Neural cell (in vitro differentiated cells): ENCODE measurements at regions not wholly inside any gene's neighbourhood (a gene's known extent, or its start where the extent isn't known, plus 50 kb on each side); places are given as distances from the start of the nearest gene placed in this dataset.
A peak's percentile ranks its signal among the peaks of the same experiment; 100 is the strongest.

Experiments used
- H2AFZ ChIP-seq: fragments of 200-600, 300-800 bp; sonication (generic), shearing (Covaris generic); 2 replicates; pipeline ENCODE4 v1.6.0; 2014; ENCODE audit warnings: low read depth, mild to moderate bottlenecking, antibody characterized with exemption, low read length, moderate library complexity
- H3F3A ChIP-seq: fragments of 200-600 bp; shearing (Covaris generic); 2 replicates; pipeline ENCODE4 v1.6.1; 2016; ENCODE audit warnings: mild to moderate bottlenecking, moderate library complexity, mixed read lengths, antibody characterized with exemption, low read length; ENCODE audit not compliant: insufficient read depth, poor library complexity, severe bottlenecking
- H3K27ac ChIP-seq: fragments of 200-600, 300-800 bp; sonication (generic), shearing (Covaris generic); 2 replicates; pipeline ENCODE4 v1.5.1; 2014; ENCODE audit warnings: mild to moderate bottlenecking, low read length, moderate library complexity
- H3K27me3 ChIP-seq: fragments of 300-800, 200-600 bp; sonication (generic), shearing (Covaris generic); 2 replicates; pipeline ENCODE4 v1.6.0; 2014; ENCODE audit warnings: mild to moderate bottlenecking, low read depth, low read length, moderate library complexity; ENCODE audit not compliant: insufficient read depth
- H3K36me3 ChIP-seq: fragments of 300-800, 200-600 bp; sonication (generic), shearing (Covaris generic); 2 replicates; pipeline ENCODE4 v1.5.1; 2014; ENCODE audit warnings: mild to moderate bottlenecking, antibody characterized with exemption, low read length, moderate library complexity; ENCODE audit not compliant: insufficient read depth
- H3K4me2 ChIP-seq: fragments of 300-800, 200-600 bp; sonication (generic), shearing (Covaris generic); 2 replicates; pipeline ENCODE4 v1.6.0; 2014; ENCODE audit warnings: mild to moderate bottlenecking, low read length
- H3K4me3 ChIP-seq: fragments of 300-800, 200-600 bp; sonication (generic), shearing (Covaris generic); 2 replicates; pipeline ENCODE4 v1.5.1; 2014; ENCODE audit warnings: mild to moderate bottlenecking, low read length, moderate library complexity
- H3K79me2 ChIP-seq: fragments of 200-600 bp; shearing (Covaris generic); replicated peaks from 2 replicates; pipeline ENCODE4 v1.6.0; 2014; ENCODE audit warnings: mild to moderate bottlenecking, low read length, moderate library complexity; ENCODE audit not compliant: insufficient read depth
- H3K9ac ChIP-seq: fragments of 300-800, 200-600 bp; sonication (generic), shearing (Covaris generic); 2 replicates; pipeline ENCODE4 v1.6.1; 2016; ENCODE audit warnings: mild to moderate bottlenecking, low read length, mixed read lengths
- H3K9me2 ChIP-seq: fragments of 200-600 bp; shearing (Covaris generic); 2 replicates; pipeline ENCODE4 v1.6.1; 2016; ENCODE audit warnings: mild to moderate bottlenecking, low read length, mixed read lengths; ENCODE audit not compliant: insufficient read depth
- H3K9me3 ChIP-seq: fragments of 200-600, 300-800 bp; sonication (generic), shearing (Covaris generic); 2 replicates; pipeline ENCODE4 v1.6.1; 2016; ENCODE audit warnings: mild to moderate bottlenecking, mixed run types, low read length, moderate library complexity, mixed read lengths
- H4K20me1 ChIP-seq: fragments of 200-600 bp; shearing (Covaris generic); 2 replicates; pipeline ENCODE4 v1.6.1; 2016; ENCODE audit warnings: mild to moderate bottlenecking, mixed run types; ENCODE audit not compliant: insufficient read depth
- EP300 ChIP-seq: fragments of 450-650 bp; conservative IDR thresholded peaks from 2 replicates; pipeline ENCODE4 v1.6.1; 2014; ENCODE audit warnings: antibody characterized with exemption, mild to moderate bottlenecking, moderate library complexity; ENCODE audit not compliant: poor library complexity, severe bottlenecking
- EZH2 ChIP-seq: fragments of 200-600, 300-800 bp; shearing (Covaris generic), sonication (generic); IDR thresholded peaks from 2 replicates; pipeline ENCODE4 v1.6.1; 2014; ENCODE audit warnings: antibody characterized with exemption, low read length, borderline replicate concordance, mild to moderate bottlenecking; ENCODE audit not compliant: insufficient read depth, poor library complexity, severe bottlenecking
- MXI1 ChIP-seq: fragments of 450-650 bp; conservative IDR thresholded peaks from 2 replicates; pipeline ENCODE4 v1.6.1; 2014; ENCODE audit warnings: antibody characterized with exemption, mild to moderate bottlenecking; ENCODE audit not compliant: poor library complexity, severe bottlenecking
- POLR2AphosphoS5 ChIP-seq: IDR thresholded peaks from 2 replicates; pipeline ENCODE4 v1.6.1; 2012
- RAD21 ChIP-seq: fragments of 450-650 bp; conservative IDR thresholded peaks from 2 replicates; pipeline ENCODE4 v1.6.1; 2014; ENCODE audit warnings: antibody characterized with exemption, mild to moderate bottlenecking, moderate library complexity
- REST ChIP-seq: IDR thresholded peaks from 2 replicates; pipeline ENCODE4 v1.6.1; 2012; ENCODE audit warnings: borderline replicate concordance
- TAF1 ChIP-seq: IDR thresholded peaks from 2 replicates; pipeline ENCODE4 v1.6.1; 2012; ENCODE audit warnings: low read depth
- TF ChIP-seq, protein P1 (sequence below): fragments of 450-650 bp; IDR thresholded peaks from 2 replicates; pipeline ENCODE4 v1.5.1; 2014; ENCODE audit warnings: antibody characterized with exemption, mild to moderate bottlenecking, moderate library complexity; ENCODE audit not compliant: poor library complexity, severe bottlenecking

GRCh38 chr2:587087-587960, 89.9 kb downstream of the TMEM18 start:
- Histone ChIP-seq H3K4me3 (no peak overlapping the region), H3K27ac (no peak overlapping the region), H3K9ac (no peak overlapping the region)

DNA sequence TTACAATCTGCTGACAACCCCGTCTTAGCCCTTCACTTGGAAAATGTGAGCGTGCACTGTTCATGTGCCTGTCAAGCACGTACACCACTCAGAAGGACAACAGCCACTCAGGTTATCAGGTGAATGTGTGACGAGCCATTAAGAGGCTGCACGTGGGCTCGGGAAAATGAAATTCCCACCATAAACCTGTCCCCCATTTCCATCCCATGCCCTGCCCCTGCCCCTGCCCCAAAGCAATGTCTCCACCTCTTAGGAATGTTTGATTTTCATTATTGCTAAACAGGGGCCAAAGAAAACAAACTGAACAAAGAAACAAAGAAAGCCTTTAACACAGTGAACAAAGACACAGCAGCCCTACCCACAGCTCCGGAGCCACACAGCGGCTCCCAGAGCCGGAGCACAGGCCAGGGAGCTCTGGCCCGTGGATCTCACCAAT, 90.5 kb downstream of the TMEM18 start:
- Histone ChIP-seq H4K20me1 (no peaks in the 10 kb centered on the region), H3F3A (no peaks in the 10 kb centered on the region), H3K4me2 (no peak overlapping the region), H3K27ac (no peak overlapping the region), H3K79me2 (no peaks in the 10 kb centered on the region), H3K9me2 (no peaks in the 10 kb centered on the region), H3K4me3 (no peak overlapping the region), H2AFZ (no peak overlapping the region), H3K9me3 (no peaks in the 10 kb centered on the region), H3K36me3 (no peaks in the 10 kb centered on the region), H3K9ac (no peak overlapping the region), H3K27me3 (no peaks in the 10 kb centered on the region)
- peak; percentile 52 for TF ChIP-seq EP300
- TF ChIP-seq EZH2, result no peak
- peak; percentile 36 for TF ChIP-seq POLR2AphosphoS5

More at GRCh38 chr2:587087-587960, 89.9 kb downstream of the TMEM18 start:
- H2AFZ ChIP-seq, result no peak overlapping the region
- H3K4me2 ChIP-seq, result no peak overlapping the region
- H3K27me3 ChIP-seq, result no peaks in the 10 kb centered on the region
- H4K20me1 ChIP-seq, result no peaks in the 10 kb centered on the region
- H3K9me3 ChIP-seq, result no peaks in the 10 kb centered on the region
- no peaks in the 10 kb centered on the region for H3K9me2 ChIP-seq
- H3K79me2 ChIP-seq, result no peaks in the 10 kb centered on the region
- H3F3A ChIP-seq, result no peaks in the 10 kb centered on the region
- no peaks in the 10 kb centered on the region for H3K36me3 ChIP-seq
- TF ChIP-seq REST (no peak), EZH2 (no peak), RAD21 (no peak), MXI1 (no peak), POLR2AphosphoS5 (no peak), TAF1 (no peak)
- TF ChIP-seq, protein P1, sequence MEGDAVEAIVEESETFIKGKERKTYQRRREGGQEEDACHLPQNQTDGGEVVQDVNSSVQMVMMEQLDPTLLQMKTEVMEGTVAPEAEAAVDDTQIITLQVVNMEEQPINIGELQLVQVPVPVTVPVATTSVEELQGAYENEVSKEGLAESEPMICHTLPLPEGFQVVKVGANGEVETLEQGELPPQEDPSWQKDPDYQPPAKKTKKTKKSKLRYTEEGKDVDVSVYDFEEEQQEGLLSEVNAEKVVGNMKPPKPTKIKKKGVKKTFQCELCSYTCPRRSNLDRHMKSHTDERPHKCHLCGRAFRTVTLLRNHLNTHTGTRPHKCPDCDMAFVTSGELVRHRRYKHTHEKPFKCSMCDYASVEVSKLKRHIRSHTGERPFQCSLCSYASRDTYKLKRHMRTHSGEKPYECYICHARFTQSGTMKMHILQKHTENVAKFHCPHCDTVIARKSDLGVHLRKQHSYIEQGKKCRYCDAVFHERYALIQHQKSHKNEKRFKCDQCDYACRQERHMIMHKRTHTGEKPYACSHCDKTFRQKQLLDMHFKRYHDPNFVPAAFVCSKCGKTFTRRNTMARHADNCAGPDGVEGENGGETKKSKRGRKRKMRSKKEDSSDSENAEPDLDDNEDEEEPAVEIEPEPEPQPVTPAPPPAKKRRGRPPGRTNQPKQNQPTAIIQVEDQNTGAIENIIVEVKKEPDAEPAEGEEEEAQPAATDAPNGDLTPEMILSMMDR, result no peak
